GM19395 (cell line): ENCODE measurements at regions not wholly inside any gene's neighbourhood (a gene's known extent, or its start where the extent isn't known, plus 50 kb on each side); places are given as distances from the start of the nearest gene placed in this dataset.

Source experiments
- ATAC-seq: cut with Tn5 transposase; IDR thresholded peaks from one replicate; pipeline ENCODE4 v1.9.1; 2021; ENCODE audit warnings: mild to moderate bottlenecking, moderate library complexity; ENCODE audit not compliant: unreplicated experiment

GRCh38 chr1:244953901-244954300 lies 89.6 kb upstream of the HNRNPU start:
- no peak for ATAC-seq

- peak; percentile 96 for ATAC-seq
Observed at GRCh38 chr1:244952940-244953339, 88.6 kb upstream of the HNRNPU start.

- ATAC-seq = peak; percentile 8
Observed at GRCh38 chr1:244952280-244952933, 88.1 kb upstream of the HNRNPU start.

GRCh38 chr1:244948416-244948815 lies 84.1 kb upstream of the HNRNPU start:
- no peak for ATAC-seq

- ATAC-seq = peak; percentile 90
Observed at GRCh38 chr1:244945109-244945671, 80.8 kb upstream of the HNRNPU start.

GRCh38 chr1:244941121-244941520 lies 76.8 kb upstream of the HNRNPU start:
- peak; percentile 79 for ATAC-seq

- ATAC-seq = no peak
Observed at GRCh38 chr1:244937099-244937498, 72.8 kb upstream of the HNRNPU start.

- peak; percentile 70 for ATAC-seq
Observed at GRCh38 chr1:244920911-244921761, 56.8 kb upstream of the HNRNPU start.

GRCh38 chr1:244919320-244920282 lies 55.3 kb upstream of the HNRNPU start:
- ATAC-seq = no peak

- ATAC-seq = peak; percentile 48
Observed at GRCh38 chr1:244918421-244919319, 54.3 kb upstream of the HNRNPU start.

GRCh38 chr1:244917073-244917670 lies 52.8 kb upstream of the HNRNPU start:
- no peak for ATAC-seq

GRCh38 chr1:244915736-244916135 lies 51.4 kb upstream of the HNRNPU start:
- ATAC-seq = no peak

- no peak for ATAC-seq
Observed at GRCh38 chr1:244914761-244915160, 50.4 kb upstream of the HNRNPU start.
